ENCODE measurements at regions not wholly inside any gene's neighbourhood (a gene's known extent, or its start where the extent isn't known, plus 50 kb on each side); places are given as distances from the start of the nearest gene placed in this dataset.
A peak's percentile ranks its signal among the peaks of the same experiment; 100 is the strongest.

DNA sequence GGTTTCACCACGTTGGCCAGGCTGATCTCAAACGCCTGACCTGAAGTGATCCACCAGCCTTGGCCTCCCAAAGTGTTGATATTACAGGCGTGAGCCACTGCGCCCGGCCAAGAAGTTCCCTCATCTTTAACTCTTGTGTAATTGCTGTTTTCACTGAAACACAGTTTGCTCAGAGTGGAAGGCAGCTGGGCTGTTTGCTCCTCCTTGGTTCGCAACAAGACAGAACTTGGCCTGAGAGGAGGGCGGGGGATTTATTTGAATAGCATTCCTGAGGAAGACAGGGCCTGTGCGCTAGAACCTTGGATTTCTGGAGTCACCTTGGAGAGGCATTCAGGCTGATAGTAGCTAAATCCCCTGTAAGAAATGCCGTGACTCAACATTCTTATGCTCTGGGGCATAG, 226.7 kb upstream of the MCTP2 start:
- DNase-seq (ENCODE audit: low read depth): no peak

- DNase-seq (ENCODE audit: low read depth): no peak
Measured at GRCh38 chr15:94002041-94002440, 229.3 kb upstream of the MCTP2 start.

DNA sequence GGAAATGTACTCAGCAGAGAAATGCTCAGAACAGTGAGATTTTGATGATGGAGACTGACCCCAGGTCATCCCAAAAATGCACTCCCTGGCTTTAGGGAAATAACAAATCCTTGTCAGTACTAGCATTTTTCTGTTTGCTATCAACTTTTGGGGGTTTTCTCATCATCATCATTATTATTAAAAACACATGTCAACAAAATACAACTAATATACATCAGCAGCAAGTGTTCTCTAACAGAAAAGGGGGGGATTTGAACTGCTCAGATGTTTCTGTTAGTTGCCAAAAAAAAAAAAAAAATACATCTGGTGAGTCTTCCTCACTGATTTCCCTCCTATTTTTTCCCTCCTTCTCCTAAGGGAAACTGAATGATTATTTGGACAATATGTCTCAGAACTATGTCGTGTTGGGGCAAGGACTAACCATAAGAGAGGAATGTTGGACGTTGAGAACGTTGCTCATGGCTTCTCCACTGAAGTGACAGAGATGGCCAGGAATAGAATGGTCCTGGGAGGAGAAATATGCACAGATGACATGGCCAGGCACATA, 230.0 kb upstream of the MCTP2 start:
- DNase-seq (ENCODE audit: low read depth): no peak

GRCh38 chr15:94000606-94001005, 230.8 kb upstream of the MCTP2 start:
- DNase-seq (ENCODE audit: low read depth): no peak

- no peak for DNase-seq (ENCODE audit: low read depth)
Measured at GRCh38 chr15:93997071-93997658, 234.2 kb upstream of the MCTP2 start.

DNA sequence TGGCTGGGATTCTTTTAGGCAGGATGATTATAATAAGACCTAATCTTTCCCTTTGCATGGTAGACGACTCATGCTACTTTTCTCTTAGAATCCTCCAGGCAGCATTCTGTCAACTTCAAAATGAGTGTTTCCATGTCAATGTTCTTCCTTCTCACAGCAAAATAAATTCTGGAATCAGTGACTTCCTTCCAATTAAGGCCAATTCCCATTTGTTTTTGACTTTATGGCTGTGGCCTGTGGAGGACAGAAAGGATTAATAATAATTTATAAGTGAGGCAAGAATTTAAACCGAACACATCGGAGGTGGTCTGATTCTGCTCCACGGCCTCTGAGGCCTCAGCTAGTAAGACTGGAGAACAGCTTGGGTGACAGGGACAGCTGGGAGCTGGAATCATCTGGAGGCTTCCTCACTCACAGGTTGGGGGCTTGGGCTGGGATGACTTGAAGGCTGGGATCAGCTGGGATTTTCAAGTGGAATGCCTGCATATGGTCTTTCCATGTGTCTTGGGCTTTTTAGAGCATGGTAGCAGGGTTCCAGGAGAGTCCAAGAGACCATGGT, 241.8 kb upstream of the MCTP2 start:
- no peak for DNase-seq (ENCODE audit: low read depth)

GRCh38 chr15:93987068-93987467, 244.3 kb upstream of the MCTP2 start:
- DNase-seq (ENCODE audit: low read depth): peak; percentile 10

DNA sequence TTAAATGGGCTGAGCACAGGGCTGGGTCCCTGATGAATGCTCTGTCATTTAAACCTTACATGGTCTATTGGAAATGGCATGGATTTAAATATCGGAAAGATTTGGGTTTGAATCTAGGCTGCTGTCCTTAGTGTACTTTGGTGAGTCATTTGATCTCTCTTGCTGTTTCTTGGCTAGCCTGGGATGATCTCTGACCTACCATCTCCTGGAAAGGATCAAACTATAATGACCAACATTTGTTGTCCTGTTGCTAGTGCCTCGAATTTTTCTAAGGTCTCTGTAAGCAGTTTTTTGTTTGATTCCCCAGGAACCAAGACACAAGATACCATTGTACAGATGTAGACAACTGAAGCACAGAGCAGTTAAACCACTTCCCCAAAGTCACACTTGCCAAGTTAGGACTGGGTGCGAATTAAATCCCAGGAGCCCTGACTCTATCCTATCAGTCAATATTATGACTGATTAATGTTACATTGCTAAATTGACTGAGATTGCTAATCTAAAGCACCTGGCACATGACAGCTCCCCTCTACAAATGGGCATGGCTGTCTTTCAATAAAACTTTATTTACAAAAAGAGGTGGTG, 244.9 kb upstream of the MCTP2 start:
- DNase-seq (ENCODE audit: low read depth): no peak

- DNase-seq (ENCODE audit: low read depth): no peak
Measured at GRCh38 chr15:93985925-93986324, 245.4 kb upstream of the MCTP2 start.

DNA sequence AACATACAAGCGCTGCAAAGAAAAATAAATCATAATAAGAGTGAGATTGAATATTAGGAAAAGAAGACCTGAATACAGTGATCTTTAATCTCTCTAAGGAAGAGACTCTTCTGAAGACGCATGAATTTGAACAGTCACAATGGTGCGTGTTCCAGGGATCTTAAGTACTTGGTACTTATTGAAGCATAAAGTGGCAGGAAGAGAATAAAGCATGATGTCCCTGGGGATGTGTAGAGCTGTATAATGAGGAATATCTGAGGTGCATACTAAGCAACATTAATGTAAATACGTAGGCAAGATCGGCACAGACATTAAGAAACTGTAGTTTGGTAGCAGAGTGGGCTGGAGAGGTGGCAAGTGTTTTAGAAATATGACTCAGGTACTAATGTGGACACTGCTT, 246.2 kb upstream of the MCTP2 start:
- DNase-seq (ENCODE audit: low read depth): no peak

DNA sequence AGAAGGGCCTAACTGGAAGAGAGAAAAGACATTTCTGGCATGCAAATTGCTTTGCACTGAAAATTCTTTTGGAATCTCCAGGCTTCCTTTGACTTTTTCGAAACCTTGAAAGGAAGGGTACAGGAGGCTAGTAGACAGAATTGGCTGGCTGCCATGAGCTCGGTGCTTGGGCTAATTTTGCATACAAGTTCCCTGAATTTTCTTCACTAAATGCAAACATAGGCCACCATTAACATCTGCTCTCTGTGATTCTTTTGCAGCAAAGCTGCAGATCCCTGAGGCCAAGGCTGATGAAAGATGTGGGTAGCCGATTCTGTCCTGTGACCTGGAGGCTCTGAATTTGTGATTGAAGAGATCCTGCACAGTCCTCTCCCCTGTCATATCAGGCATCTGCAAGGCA, 247.8 kb upstream of the MCTP2 start:
- no peak for DNase-seq (ENCODE audit: low read depth)

GRCh38 chr15:93982226-93982727, 249.1 kb upstream of the MCTP2 start:
- DNase-seq (ENCODE audit: low read depth): no peak

GRCh38 chr15:93981706-93982105, 249.7 kb upstream of the MCTP2 start:
- DNase-seq (ENCODE audit: low read depth): no peak

DNA sequence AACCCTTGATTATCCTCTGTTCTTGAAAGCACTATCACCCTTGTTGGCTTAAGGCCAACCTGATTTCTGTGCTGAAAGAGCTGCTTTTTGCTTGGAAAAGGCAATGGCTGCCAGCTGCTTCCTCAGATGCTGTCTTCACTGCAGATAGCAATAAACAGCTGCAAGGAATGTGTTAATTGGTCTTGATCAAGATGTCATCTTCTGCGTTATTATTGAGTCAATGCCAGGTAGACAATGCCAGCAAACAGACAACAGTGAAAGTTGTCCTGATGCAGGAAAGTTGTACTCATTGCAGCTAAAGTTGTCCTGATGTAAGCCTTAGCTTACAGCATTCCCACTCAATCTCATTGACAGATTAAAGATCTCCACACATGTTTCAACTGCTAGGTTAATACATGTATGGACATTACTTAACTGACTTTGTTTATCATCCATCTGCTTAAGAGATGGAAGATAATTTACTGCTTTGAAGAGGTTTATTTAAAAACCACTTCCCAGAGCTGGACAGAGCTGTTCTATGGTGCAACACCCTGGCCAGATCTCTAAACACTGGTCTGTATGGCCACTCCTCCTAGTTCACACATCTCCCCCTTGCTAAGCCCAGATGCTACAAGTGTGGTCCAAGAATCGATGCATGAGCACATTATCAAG, 251.0 kb upstream of the MCTP2 start:
- no peak for DNase-seq (ENCODE audit: low read depth)

GRCh38 chr15:93974804-93975481, 256.4 kb upstream of the MCTP2 start:
- DNase-seq (ENCODE audit: low read depth): no peak

DNA sequence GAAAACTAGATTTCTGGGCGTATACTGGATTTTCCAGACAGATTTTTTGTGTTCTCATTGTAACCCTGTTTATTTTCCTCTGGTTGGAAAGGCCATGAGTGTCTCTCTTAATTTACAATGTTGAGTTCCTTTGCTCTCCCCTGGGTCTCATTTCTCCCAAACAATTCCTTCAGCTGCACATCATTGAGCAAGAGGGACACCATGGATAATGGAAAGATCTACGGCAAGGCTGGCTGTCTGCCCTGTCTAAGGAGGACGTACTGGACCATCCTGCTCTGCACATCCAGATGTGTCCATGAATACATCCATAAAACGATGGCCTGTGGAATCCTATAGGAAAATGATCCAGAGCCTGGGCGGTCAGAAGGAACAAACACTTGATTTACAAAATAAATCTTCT, 258.1 kb upstream of the MCTP2 start:
- no peak for DNase-seq (ENCODE audit: low read depth)

- no peak for DNase-seq (ENCODE audit: low read depth)
Measured at GRCh38 chr15:93968773-93969172, 262.6 kb upstream of the MCTP2 start.

DNA sequence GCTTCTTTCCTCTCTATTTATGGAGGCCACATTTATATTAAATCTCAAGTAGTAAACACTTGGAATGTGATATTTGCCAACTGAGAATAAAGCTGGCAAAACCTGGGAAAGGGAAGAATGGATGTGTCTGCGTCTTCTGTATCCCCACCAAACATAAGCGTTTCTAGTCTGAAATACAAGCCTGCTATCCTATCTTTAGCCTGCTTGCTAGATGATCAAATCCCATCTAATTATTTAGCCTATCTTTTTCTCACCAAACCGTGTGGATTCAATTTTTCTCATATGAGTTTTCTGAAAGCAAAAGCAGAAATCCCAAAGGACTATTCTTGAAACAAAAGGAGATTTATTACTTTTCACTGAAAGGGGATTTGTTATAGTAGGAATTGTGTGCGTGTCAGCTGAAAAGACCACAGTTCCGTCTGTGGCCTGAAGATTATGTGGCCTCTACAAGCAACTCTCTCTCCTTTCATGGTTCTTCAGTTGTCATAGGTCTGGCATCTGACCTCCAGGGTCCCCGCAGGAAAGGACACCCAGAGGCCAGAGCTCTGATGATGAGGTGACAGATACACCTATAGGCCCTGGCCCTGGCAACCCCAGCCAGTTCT, 266.0 kb upstream of the MCTP2 start:
- DNase-seq (ENCODE audit: low read depth): no peak

- no peak for DNase-seq (ENCODE audit: low read depth)
Measured at GRCh38 chr15:93954985-93955571, 276.3 kb upstream of the MCTP2 start.

DNA sequence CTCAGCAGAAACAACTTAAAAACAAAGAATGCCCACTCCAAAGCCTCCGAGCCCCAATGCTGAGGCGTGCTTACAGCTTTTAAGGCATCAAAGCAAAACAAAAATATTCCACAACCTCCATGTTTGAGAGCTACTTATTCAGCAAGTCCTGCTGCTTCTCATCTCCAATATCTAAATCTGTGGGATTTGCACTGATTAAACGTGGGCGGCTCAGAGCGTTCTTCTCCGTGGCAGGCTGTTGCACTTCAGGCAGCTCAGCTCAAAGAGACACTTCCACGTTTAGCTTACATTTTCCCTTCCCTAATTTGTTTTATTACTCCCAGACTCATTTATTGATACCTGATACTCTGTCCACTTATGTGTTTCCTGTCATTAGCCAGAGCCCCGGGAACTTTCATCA, 282.6 kb upstream of the MCTP2 start:
- no peak for DNase-seq (ENCODE audit: low read depth)

- no peak for DNase-seq (ENCODE audit: low read depth)
Measured at GRCh38 chr15:93943586-93943985, 287.8 kb upstream of the MCTP2 start.

DNA sequence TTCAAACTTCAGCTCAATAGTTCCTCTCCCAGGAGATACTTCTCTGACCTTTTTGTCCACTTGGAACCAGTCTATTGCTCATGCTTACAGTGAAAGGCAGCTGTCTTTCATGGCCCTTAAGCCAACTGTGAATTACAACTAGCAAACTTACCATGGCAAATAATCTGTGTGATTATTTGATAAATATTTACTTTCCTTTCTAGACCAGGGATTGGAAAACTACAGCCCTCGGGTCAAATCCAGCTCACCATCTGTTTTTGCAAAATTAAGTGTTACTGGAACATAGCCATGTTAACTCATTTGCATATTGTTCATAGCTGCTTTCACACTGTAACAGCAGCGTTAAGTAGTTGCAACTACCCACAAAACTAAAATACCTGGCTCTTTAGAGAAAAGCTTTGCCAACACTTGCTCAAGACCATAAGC, 289.1 kb upstream of the MCTP2 start:
- no peak for DNase-seq (ENCODE audit: low read depth)
